ENCODE measurements at regions not wholly inside any gene's neighbourhood (a gene's known extent, or its start where the extent isn't known, plus 50 kb on each side); places are given as distances from the start of the nearest gene placed in this dataset.

DNA sequence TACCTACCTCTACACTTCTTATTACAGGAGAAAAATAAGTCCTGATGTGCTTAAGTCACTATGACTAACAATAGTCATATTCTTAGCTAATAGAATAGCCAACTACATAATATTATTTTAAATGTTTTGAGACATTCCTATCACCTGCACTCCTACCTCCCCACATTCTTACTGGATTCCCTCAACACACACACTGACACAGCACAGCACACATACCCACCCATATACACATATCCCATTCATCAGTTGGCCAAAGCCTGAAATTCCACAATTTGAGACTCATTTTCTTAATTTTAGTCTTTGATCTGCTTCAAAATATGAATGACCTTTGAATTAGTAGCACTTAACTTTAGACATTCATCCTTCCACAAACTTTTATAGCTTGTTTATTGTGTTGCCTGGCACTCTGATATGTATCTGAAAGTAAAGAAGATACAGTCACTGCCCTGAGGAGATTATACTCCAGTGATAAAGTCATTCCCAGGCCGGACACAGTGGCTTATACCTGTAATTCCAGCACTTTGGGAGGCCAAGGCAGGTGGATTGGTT, 168.3 kb upstream of the RASA1 start:
- peaks cover 18% of the 10 kb centered on the region for H3K4me1 Mint-ChIP-seq (ENCODE audit: low read depth)
- no peaks in the 10 kb centered on the region for H3K9me3 Mint-ChIP-seq (ENCODE audit: insufficient read depth)
- H3K36me3 Mint-ChIP-seq (ENCODE audit: low read depth), result no peaks in the 10 kb centered on the region
- H3K4me3 Mint-ChIP-seq, result no peak overlapping the region
- POLR2A ChIA-PET, result no interaction called here
- ATAC-seq (no peak), DNase-seq (no peak)
- H3K27me3 Mint-ChIP-seq (ENCODE audit: low read depth), result no peaks in the 10 kb centered on the region
- no peak overlapping the region for H3K27ac Mint-ChIP-seq
- CTCF ChIA-PET, result interaction anchor here (0.9 to 2.9 kb wide), 4 partner anchors 15 to 29 kb away, joined by 3 to 9 read pairs (median 4); no protein-coding TSS in a partner anchor

DNA sequence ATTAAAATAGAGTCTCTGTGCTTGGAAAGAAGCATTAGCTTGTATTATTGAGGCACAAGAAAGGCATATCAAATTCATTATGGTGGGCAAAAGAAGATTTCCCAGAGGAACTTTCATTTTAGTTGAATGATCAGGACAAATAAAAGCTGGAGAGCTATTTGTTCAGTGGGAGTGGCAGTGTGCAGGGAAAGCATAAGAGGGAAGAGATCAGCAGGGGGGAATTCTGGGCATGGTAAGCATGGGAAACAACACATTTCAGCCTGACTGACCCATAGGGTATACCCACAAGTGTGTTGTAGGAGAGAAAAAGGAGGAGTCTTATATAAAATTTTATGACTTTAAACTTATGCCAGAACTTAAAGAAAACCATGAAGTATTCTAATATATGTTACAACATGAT, 167.7 kb upstream of the RASA1 start:
- DNase-seq, result no peak
- Mint-ChIP-seq H3K27me3 (ENCODE audit: low read depth) (no peaks in the 10 kb centered on the region), H3K36me3 (ENCODE audit: low read depth) (no peaks in the 10 kb centered on the region), H3K9me3 (ENCODE audit: insufficient read depth) (no peaks in the 10 kb centered on the region), H3K4me3 (no peak overlapping the region), H3K27ac (no peak overlapping the region), H3K4me1 (ENCODE audit: low read depth) (peaks cover 14% of the 10 kb centered on the region)
- POLR2A ChIA-PET, result no interaction called here
- ATAC-seq, result no peak
- CTCF ChIA-PET, result interaction anchor here (1.0 to 2.9 kb wide), 3 partner anchors 17 to 30 kb away, joined by 3 to 9 read pairs (median 4); no protein-coding TSS in a partner anchor

DNA sequence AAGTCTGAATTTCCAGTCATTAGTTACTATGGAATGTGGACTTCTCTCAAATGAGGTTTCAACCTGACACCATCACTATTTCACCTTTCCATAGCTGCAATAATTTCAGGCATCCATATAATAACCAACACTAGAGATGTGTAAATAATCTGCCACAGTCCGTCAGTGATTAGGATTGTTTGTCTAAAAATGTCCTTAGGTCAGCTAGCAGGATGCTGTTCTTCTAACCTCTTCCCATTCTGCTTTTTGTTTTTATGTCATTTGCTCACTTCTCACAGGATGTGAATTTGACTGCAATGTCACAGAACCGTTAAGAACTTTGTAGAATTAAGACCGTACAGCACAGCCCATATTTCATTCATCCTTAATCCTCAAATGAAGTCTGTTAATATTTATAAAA, 166.4 kb upstream of the RASA1 start:
- Mint-ChIP-seq H3K4me3 (no peak overlapping the region), H3K4me1 (ENCODE audit: low read depth) (peaks cover 12% of the 10 kb centered on the region), H3K27ac (no peak overlapping the region), H3K36me3 (ENCODE audit: low read depth) (no peaks in the 10 kb centered on the region), H3K27me3 (ENCODE audit: low read depth) (no peaks in the 10 kb centered on the region), H3K9me3 (ENCODE audit: insufficient read depth) (no peaks in the 10 kb centered on the region)
- DNase-seq (no peak), ATAC-seq (no peak)
- CTCF ChIA-PET, result no interaction called here
- POLR2A ChIA-PET, result no interaction called here

DNA sequence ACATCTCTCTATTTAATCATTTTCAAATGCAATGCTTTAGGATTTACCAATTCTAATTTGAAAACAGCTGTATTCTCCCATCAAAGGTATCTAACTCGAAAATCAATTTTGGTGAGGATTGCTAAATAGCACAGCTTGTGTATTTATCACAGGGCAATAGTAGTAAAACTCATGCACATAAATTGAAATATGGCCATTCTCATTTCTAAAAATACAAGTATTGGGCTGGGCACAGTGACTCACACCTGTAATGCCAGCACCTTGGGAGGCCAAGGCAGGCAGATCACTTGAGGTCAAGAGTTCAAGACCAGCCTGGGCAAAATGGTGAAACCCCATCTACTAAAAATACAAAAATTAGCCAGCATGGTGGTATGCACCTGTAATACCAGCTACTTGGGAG, 164.8 kb upstream of the RASA1 start:
- no peak for ATAC-seq
- DNase-seq, result no peak
- no peaks in the 10 kb centered on the region for H3K27me3 Mint-ChIP-seq (ENCODE audit: low read depth)
- H3K27ac Mint-ChIP-seq, result no peak overlapping the region
- H3K36me3 Mint-ChIP-seq (ENCODE audit: low read depth), result no peaks in the 10 kb centered on the region
- POLR2A ChIA-PET, result no interaction called here
- H3K4me1 Mint-ChIP-seq (ENCODE audit: low read depth), result peaks cover 12% of the 10 kb centered on the region
- CTCF ChIA-PET, result no interaction called here
- H3K9me3 Mint-ChIP-seq (ENCODE audit: insufficient read depth), result no peaks in the 10 kb centered on the region
- H3K4me3 Mint-ChIP-seq, result no peak overlapping the region

DNA sequence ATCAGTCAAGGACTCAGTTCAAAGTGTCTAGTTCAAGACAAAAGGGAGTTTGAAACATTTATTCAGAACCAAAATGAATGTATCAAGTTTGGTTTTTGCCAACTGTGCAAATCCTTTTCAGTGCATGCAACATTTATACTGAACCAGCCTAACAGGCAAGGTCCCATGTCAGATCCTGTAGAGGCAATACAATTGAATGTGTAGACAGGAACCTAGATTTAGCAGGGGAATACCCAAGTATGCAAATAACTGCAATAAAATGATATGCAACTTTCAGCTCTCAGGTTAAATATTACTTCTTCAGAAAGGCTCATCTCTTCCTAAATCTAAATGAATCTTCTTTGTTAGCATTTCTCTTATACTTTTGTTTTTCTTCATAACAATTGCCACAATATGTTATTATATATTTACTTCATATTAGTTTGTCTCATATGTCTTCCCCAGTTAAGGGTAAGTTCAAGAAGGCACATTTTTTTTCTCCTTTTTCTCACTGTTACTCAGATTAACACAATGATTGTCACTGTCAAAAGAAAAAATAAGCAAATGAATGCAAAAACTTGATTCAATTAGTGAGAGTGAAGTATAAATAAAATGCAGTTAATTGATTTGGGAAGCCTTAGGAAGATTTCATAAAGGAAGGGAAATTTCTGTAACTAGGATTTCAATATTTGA, 163.9 kb upstream of the RASA1 start:
- DNase-seq, result no peak
- H3K36me3 Mint-ChIP-seq (ENCODE audit: low read depth), result no peaks in the 10 kb centered on the region
- ChIA-PET CTCF (interaction anchor here (1.7 kb wide), 1 partner anchor 14 kb away, joined by 6 read pairs; no protein-coding TSS in a partner anchor), POLR2A (no interaction called here)
- ATAC-seq, result no peak
- H3K27ac Mint-ChIP-seq, result no peak overlapping the region
- peaks cover 12% of the 10 kb centered on the region for H3K4me1 Mint-ChIP-seq (ENCODE audit: low read depth)
- H3K27me3 Mint-ChIP-seq (ENCODE audit: low read depth), result no peaks in the 10 kb centered on the region
- no peaks in the 10 kb centered on the region for H3K9me3 Mint-ChIP-seq (ENCODE audit: insufficient read depth)
- no peak overlapping the region for H3K4me3 Mint-ChIP-seq

DNA sequence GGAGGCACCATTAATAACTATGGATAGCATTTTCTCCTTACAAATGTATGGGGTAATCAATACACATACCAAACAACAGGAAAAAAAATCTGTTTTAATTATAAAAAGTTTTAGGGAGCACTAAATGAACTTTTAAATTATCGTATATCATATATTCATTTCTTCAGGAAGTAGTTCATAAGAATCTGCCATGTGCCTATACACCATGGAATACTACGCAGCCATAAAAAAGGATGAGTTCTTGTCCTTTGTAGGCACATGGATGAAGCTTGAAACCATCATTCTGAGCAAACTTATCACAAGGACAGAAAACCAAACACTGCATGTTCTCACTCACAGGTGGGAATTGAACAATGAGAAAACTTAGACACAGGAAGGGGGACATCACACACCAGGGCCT, 162.1 kb upstream of the RASA1 start:
- Mint-ChIP-seq H3K4me1 (ENCODE audit: low read depth) (peaks cover 12% of the 10 kb centered on the region), H3K27ac (no peak overlapping the region), H3K27me3 (ENCODE audit: low read depth) (no peaks in the 10 kb centered on the region), H3K36me3 (ENCODE audit: low read depth) (no peaks in the 10 kb centered on the region), H3K9me3 (ENCODE audit: insufficient read depth) (no peaks in the 10 kb centered on the region), H3K4me3 (no peak overlapping the region)
- ChIA-PET POLR2A (no interaction called here), CTCF (interaction anchor here (1.7 kb wide), 1 partner anchor 12 kb away, joined by 6 read pairs; no protein-coding TSS in a partner anchor)
- DNase-seq (no peak), ATAC-seq (no peak)

DNA sequence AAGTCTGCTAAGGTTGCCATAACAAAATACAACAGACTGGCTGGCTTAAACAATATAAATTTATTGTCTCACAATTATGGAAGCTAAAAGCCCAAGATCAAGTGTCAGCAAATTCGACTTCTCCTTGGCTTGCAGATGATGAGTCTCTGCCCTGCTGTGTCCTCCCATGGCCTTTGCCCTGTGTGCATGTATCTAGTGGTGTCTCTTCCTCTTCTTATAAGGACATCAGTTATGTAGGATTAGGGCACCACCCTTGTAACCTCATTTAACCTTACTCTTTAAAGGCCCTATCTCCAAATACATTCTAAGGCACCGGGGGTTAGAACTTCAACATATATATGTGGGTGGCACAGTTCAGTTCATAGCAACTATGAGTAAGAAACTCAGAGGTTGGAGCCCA, 157.9 kb upstream of the RASA1 start:
- no peaks in the 10 kb centered on the region for H3K9me3 Mint-ChIP-seq (ENCODE audit: insufficient read depth)
- ChIA-PET POLR2A (no interaction called here), CTCF (no interaction called here)
- H3K27ac Mint-ChIP-seq, result no peak overlapping the region
- ATAC-seq (no peak), DNase-seq (no peak)
- peaks cover 8% of the 10 kb centered on the region for H3K4me1 Mint-ChIP-seq (ENCODE audit: low read depth)
- no peaks in the 10 kb centered on the region for H3K27me3 Mint-ChIP-seq (ENCODE audit: low read depth)
- H3K36me3 Mint-ChIP-seq (ENCODE audit: low read depth), result no peaks in the 10 kb centered on the region
- H3K4me3 Mint-ChIP-seq, result no peak overlapping the region

DNA sequence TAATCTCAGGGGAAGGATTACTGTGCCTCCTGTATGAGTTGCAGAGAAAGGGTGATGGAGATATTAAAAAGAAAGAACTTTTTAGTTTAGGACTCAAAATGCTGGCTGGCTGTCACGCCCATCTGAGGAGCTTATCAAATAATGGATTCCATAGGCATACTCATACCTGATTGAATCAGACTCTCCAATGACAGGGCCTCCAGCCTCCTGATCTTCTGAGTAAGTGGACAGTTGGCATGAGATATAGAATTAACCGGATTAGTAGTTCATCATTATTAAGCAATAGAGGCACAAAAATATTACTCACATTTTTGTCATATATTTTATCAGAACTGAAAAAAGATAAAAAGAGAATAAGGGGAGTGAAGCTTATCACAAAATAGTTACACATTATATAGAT, 157.0 kb upstream of the RASA1 start:
- no peak overlapping the region for H3K27ac Mint-ChIP-seq
- no peak for DNase-seq
- H3K4me1 Mint-ChIP-seq (ENCODE audit: low read depth), result peaks cover 8% of the 10 kb centered on the region
- ChIA-PET CTCF (no interaction called here), POLR2A (no interaction called here)
- no peaks in the 10 kb centered on the region for H3K36me3 Mint-ChIP-seq (ENCODE audit: low read depth)
- no peak overlapping the region for H3K4me3 Mint-ChIP-seq
- no peak for ATAC-seq
- H3K27me3 Mint-ChIP-seq (ENCODE audit: low read depth), result no peaks in the 10 kb centered on the region
- H3K9me3 Mint-ChIP-seq (ENCODE audit: insufficient read depth), result no peaks in the 10 kb centered on the region

DNA sequence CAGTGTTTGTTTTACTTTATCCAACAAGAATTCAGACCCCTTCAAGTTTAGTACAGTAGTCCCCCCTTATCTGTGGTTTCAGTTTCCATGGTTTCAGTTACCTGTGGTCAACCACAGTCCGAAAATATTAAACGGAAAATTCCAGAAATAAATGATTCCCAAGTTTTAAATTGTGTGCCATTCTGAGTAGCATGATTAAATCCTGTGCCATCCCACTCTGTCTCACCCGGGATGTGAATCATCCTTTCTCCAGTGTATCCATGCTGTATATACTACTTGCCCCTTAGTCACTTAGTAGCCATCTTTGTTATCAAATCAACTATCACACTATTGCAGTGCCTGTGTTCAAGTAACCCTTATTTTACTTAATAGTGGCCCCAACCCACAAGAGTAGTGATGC, 153.8 kb upstream of the RASA1 start:
- Mint-ChIP-seq H3K4me1 (ENCODE audit: low read depth) (peaks cover 19% of the 10 kb centered on the region), H3K27me3 (ENCODE audit: low read depth) (no peaks in the 10 kb centered on the region), H3K4me3 (no peak overlapping the region), H3K9me3 (ENCODE audit: insufficient read depth) (peaks cover under 1% of the 10 kb centered on the region), H3K27ac (no peak overlapping the region), H3K36me3 (ENCODE audit: low read depth) (no peaks in the 10 kb centered on the region)
- CTCF ChIA-PET, result no interaction called here
- no peak for DNase-seq
- POLR2A ChIA-PET, result no interaction called here
- ATAC-seq, result no peak

DNA sequence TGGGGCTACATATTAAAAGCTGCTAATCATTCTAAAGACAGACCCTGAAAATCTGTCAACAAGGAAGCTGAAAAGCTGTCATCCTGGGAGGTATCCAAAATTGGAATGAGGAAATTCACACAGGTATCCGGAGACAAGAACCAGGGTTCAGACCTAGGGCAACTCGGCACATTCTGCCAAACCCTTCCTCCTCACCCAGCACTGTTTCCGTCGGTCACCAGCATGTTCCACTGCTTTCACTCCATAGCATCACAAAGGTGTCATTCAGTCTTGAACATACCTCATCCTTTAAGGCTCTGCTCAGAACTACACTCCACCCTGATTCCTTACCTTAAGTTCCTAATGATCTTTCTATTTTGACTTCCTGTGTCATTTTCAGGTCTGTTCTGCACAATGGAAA, 153.1 kb upstream of the RASA1 start:
- DNase-seq (no peak), ATAC-seq (no peak)
- H3K4me3 Mint-ChIP-seq, result no peak overlapping the region
- peaks cover 2% of the 10 kb centered on the region for H3K36me3 Mint-ChIP-seq (ENCODE audit: low read depth)
- ChIA-PET CTCF (no interaction called here), POLR2A (no interaction called here)
- H3K9me3 Mint-ChIP-seq (ENCODE audit: insufficient read depth), result peaks cover 4% of the 10 kb centered on the region
- H3K27ac Mint-ChIP-seq, result no peak overlapping the region
- no peaks in the 10 kb centered on the region for H3K27me3 Mint-ChIP-seq (ENCODE audit: low read depth)
- peaks cover 27% of the 10 kb centered on the region for H3K4me1 Mint-ChIP-seq (ENCODE audit: low read depth)

DNA sequence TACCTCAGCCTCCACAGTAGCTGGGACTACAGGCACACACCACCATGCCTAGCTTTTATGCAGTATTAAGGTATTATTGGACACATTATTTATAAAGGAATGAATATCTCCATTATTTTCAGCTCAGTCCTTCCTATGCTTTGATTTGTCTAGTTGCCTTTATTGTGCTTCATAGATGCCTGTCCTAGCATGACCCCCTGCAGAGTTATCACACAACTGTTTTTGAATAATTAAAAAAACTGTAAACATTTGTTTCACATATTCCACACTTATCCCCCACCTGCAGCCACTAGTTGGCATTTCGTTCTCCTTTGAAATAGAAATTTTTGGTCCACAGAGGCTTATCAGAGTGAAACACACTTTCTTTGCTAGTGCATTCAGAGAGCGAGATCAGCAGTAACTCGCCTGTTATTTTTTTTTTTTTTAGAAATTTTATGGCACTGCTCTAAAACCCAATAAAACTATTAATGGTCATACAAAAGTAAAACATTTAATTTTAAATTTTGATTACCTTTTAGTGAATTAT, 151.8 kb upstream of the RASA1 start:
- ChIA-PET CTCF (no interaction called here), POLR2A (no interaction called here)
- ATAC-seq (no peak), DNase-seq (no peak)
- H3K27me3 Mint-ChIP-seq (ENCODE audit: low read depth), result no peaks in the 10 kb centered on the region
- H3K4me1 Mint-ChIP-seq (ENCODE audit: low read depth), result peaks cover 40% of the 10 kb centered on the region
- no peak overlapping the region for H3K27ac Mint-ChIP-seq
- H3K36me3 Mint-ChIP-seq (ENCODE audit: low read depth), result peaks cover 5% of the 10 kb centered on the region
- H3K4me3 Mint-ChIP-seq, result no peak overlapping the region
- peaks cover 4% of the 10 kb centered on the region for H3K9me3 Mint-ChIP-seq (ENCODE audit: insufficient read depth)

DNA sequence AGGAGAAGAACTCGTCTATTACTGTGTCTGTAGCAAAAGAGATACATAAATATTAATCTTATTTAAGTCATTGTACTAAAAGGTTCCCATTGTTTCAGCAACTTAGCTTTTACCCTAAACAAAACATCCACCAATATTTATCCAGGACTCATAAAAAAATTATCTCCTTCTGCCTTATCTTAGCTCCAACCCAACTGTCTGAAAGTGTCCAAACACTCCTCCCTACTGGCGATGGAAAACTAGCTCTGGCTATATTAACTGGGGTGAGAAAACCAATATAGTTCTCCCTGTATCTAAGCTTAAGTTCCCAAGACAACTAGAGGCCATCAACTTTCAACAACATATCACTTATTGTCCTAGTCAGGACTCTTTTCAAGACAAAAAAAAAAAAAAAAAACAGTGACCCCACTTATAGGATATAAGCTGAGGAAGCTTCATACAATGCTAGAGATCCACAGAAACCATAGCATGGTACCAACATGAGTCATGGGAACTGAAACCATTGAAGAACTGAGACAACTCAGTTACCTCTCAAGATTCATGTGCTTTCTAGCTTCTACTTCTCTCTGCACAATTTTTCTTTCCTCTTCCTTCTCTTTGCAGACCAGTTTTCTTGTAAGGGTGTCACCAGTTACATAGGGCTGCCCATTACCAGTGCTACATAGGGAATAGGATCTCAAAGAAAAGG, 150.7 kb upstream of the RASA1 start:
- ChIA-PET CTCF (interaction anchor here (0.7 to 1.3 kb wide), 6 partner anchors 10 to 45 kb away, joined by 3 to 6 read pairs (median 4); no protein-coding TSS in a partner anchor), POLR2A (interaction anchor here (1.8 kb wide), 1 partner anchor 151 kb away, joined by 6 read pairs; the partner anchor contains the start of gene RASA1)
- ATAC-seq, result no peak
- peaks cover 49% of the 10 kb centered on the region for H3K4me1 Mint-ChIP-seq (ENCODE audit: low read depth)
- no peaks in the 10 kb centered on the region for H3K27me3 Mint-ChIP-seq (ENCODE audit: low read depth)
- no peak overlapping the region for H3K27ac Mint-ChIP-seq
- DNase-seq, result no peak
- H3K9me3 Mint-ChIP-seq (ENCODE audit: insufficient read depth), result peaks cover 4% of the 10 kb centered on the region
- peaks cover 5% of the 10 kb centered on the region for H3K36me3 Mint-ChIP-seq (ENCODE audit: low read depth)
- no peak overlapping the region for H3K4me3 Mint-ChIP-seq

All from activated CD8-positive, alpha-beta T cell treated with anti-CD3 and anti-CD28 coated beads, Interleukin-2, amount 10 ng/mL, durations not matched to agents 7 days and 5 days (primary cell).